Stimulated activated CD4-positive, alpha-beta T cell treated with anti-CD3 and anti-CD28 coated beads, Interleukin-4, amount 100 ng/mL, for 24 hours (primary cell): ENCODE measurements at regions not wholly inside any gene's neighbourhood (a gene's known extent, or its start where the extent isn't known, plus 50 kb on each side); places are given as distances from the start of the nearest gene placed in this dataset.
"Not testable (repeated sequence)": the region's sequence is repeated elsewhere in the genome, so short reads cannot be mapped to it uniquely, and the experiment has no call there.

Experiments used
- DNase-seq: peaks from one replicate; pipeline ENCODE4 v3.0.0-alpha.2; 2020

GRCh38 chr7:68730194-68730593 is 868.1 kb upstream of the AUTS2 start:
- DNase-seq: no peak

GRCh38 chr7:68730964-68731363 is 867.3 kb upstream of the AUTS2 start:
- no peak for DNase-seq

GRCh38 chr7:68733219-68734153 is 864.8 kb upstream of the AUTS2 start:
- DNase-seq: no peak

GRCh38 chr7:68734431-68734830 is 863.8 kb upstream of the AUTS2 start:
- DNase-seq: no peak

GRCh38 chr7:68739306-68739705 is 859.0 kb upstream of the AUTS2 start:
- DNase-seq: no peak

GRCh38 chr7:68744036-68744435 is 854.2 kb upstream of the AUTS2 start:
- DNase-seq: no peak

GRCh38 chr7:68748934-68749900 is 849.1 kb upstream of the AUTS2 start:
- no peak for DNase-seq

GRCh38 chr7:68752485-68753178 is 845.6 kb upstream of the AUTS2 start:
- no peak for DNase-seq

GRCh38 chr7:68754414-68754813 is 843.9 kb upstream of the AUTS2 start:
- DNase-seq: no peak

GRCh38 chr7:68756986-68757495 is 841.2 kb upstream of the AUTS2 start:
- no peak for DNase-seq

- no peak for DNase-seq
These were observed 837.7 kb upstream of the AUTS2 start for GRCh38 chr7:68760556-68760955.

GRCh38 chr7:68767462-68767861 is 830.8 kb upstream of the AUTS2 start:
- DNase-seq: no peak

- DNase-seq: no peak
These were observed 827.6 kb upstream of the AUTS2 start for GRCh38 chr7:68770649-68771048.

GRCh38 chr7:68776326-68776725 is 821.9 kb upstream of the AUTS2 start:
- no peak for DNase-seq

- DNase-seq: no peak
These were observed 814.6 kb upstream of the AUTS2 start for GRCh38 chr7:68783684-68784083.

- no peak for DNase-seq
These were observed 813.2 kb upstream of the AUTS2 start for GRCh38 chr7:68785036-68785435.

GRCh38 chr7:68787566-68787965 is 810.7 kb upstream of the AUTS2 start:
- DNase-seq: no peak

- not testable (repeated sequence) for DNase-seq
These were observed 809.7 kb upstream of the AUTS2 start for GRCh38 chr7:68788529-68788928.

GRCh38 chr7:68789597-68789996 is 808.7 kb upstream of the AUTS2 start:
- no peak for DNase-seq

GRCh38 chr7:68792351-68792750 is 805.9 kb upstream of the AUTS2 start:
- no peak for DNase-seq

GRCh38 chr7:68793513-68793912 is 804.8 kb upstream of the AUTS2 start:
- no peak for DNase-seq

- DNase-seq: no peak
These were observed 798.0 kb upstream of the AUTS2 start for GRCh38 chr7:68800316-68800715.

GRCh38 chr7:68805159-68805558 is 793.1 kb upstream of the AUTS2 start:
- no peak for DNase-seq
